HEK293 (cell line): ENCODE measurements at regions not wholly inside any gene's neighbourhood (a gene's known extent, or its start where the extent isn't known, plus 50 kb on each side); places are given as distances from the start of the nearest gene placed in this dataset.

Experiments used
- CTCF ChIP-seq: fragments of 450-650 bp; formaldehyde crosslinking; IDR thresholded peaks from 2 replicates; pipeline ENCODE4 v1.5.1; 2016; ENCODE audit warnings: missing biosample characterization, missing genetic modification characterization
- KLF9 ChIP-seq: fragments of 450-650 bp; formaldehyde crosslinking; IDR thresholded peaks from 2 replicates; pipeline ENCODE4 v1.5.1; 2016; ENCODE audit warnings: missing biosample characterization, missing genetic modification characterization, low read depth
- PATZ1 ChIP-seq: fragments of 450-650 bp; formaldehyde crosslinking; IDR thresholded peaks from 2 replicates; pipeline ENCODE4 v1.5.1; 2016; ENCODE audit warnings: missing biosample characterization, missing genetic modification characterization
- ZNF133 ChIP-seq: fragments of 450-650 bp; formaldehyde crosslinking; IDR thresholded peaks from 2 replicates; pipeline ENCODE4 v1.5.1; 2016; ENCODE audit warnings: missing biosample characterization, missing genetic modification characterization
- ZNF174 ChIP-seq: fragments of 450-650 bp; formaldehyde crosslinking; IDR thresholded peaks from 2 replicates; pipeline ENCODE4 v1.5.0; 2017; ENCODE audit warnings: missing biosample characterization, mild to moderate bottlenecking, missing genetic modification characterization
- ZNF274 ChIP-seq, 2 experiments: fragments of 200-500 bp in 1 of 2; fragments of 450-650 bp in 1 of 2; sonication (Bioruptor generic) in 1 of 2; formaldehyde crosslinking in 1 of 2; IDR thresholded peaks; 2 replicates each; pipeline versions ENCODE4 v1.5.1 to v1.6.1; 2014 to 2016; ENCODE audit warnings: borderline replicate concordance in 1 of 2, inconsistent platforms in 1 of 2, low read length in 1 of 2, missing biosample characterization in 1 of 2, missing genetic modification characterization in 1 of 2
- ZNF513 ChIP-seq: fragments of 450-650 bp; IDR thresholded peaks from 2 replicates; pipeline ENCODE4 v1.5.1; 2018; ENCODE audit warnings: missing biosample characterization, missing genetic modification characterization
- ZNF660 ChIP-seq: fragments of 450-650 bp; IDR thresholded peaks from 2 replicates; pipeline ENCODE4 v1.5.1; 2018; ENCODE audit warnings: missing biosample characterization, mild to moderate bottlenecking, missing genetic modification characterization
- ZNF707 ChIP-seq: fragments of 450-650 bp; formaldehyde crosslinking; IDR thresholded peaks from 2 replicates; pipeline ENCODE4 v1.5.1; 2016; ENCODE audit warnings: missing biosample characterization, missing genetic modification characterization
- ZNF785 ChIP-seq: fragments of 450-650 bp; formaldehyde crosslinking; IDR thresholded peaks from 2 replicates; pipeline ENCODE4 v1.5.1; 2016; ENCODE audit warnings: missing biosample characterization, missing genetic modification characterization

GRCh38 chr5:2193542-2194235 lies 311.0 kb upstream of the IRX4 start:
- TF ChIP-seq PATZ1 (no peak), CTCF (tag by site-specific recombination) (no peak), ZNF660 (no peak), ZNF513 (tag by site-specific recombination) (no peak), ZNF133 (tag by site-specific recombination) (no peak), ZNF174 (tag by site-specific recombination) (no peak), KLF9 (no peak), ZNF785 (no peak), ZNF274 (IDR thresholded peaks at IDR 0.05; ENCODE audit: low read length) (no peak), ZNF274 (tag by site-specific recombination; IDR thresholded peaks at IDR 0.05; ENCODE audit: borderline replicate concordance) (no peak), ZNF707 (tag by site-specific recombination) (no peak)
